Tibial nerve (tissue), 4 donors: ENCODE measurements at regions not wholly inside any gene's neighbourhood (a gene's known extent, or its start where the extent isn't known, plus 50 kb on each side); places are given as distances from the start of the nearest gene placed in this dataset.

Source experiments
- CTCF ChIP-seq, 5 experiments: fragments of 200-600 bp in 3 of 5; fragments of 450-650 bp in 2 of 5; sonication (generic) in 3 of 5; IDR thresholded peaks; one replicate each; pipeline ENCODE4 v1.5.1; 2016 to 2019; ENCODE audit warnings: antibody characterized with exemption in 5 of 5, mild to moderate bottlenecking in 3 of 5, moderate library complexity in 2 of 5
- EP300 ChIP-seq, 2 donors: sonication (generic); formaldehyde crosslinking; IDR thresholded peaks; one replicate each; pipeline ENCODE4 v1.6.1; 2017; ENCODE audit warnings: antibody characterized with exemption in 2 of 2, mild to moderate bottlenecking in 1 of 2
- POLR2A ChIP-seq, 2 donors: fragments of 450-650 bp; IDR thresholded peaks; one replicate each; pipeline ENCODE4 v1.6.1; 2017; ENCODE audit warnings: antibody characterized with exemption in 2 of 2, mild to moderate bottlenecking in 2 of 2, moderate library complexity in 2 of 2

GRCh38 chr4:180394312-180394711, 1848.9 kb upstream of the TENM3 start:
- TF ChIP-seq CTCF (IDR thresholded peaks at IDR 0.05) (no peak), POLR2A (IDR thresholded peaks at IDR 0.05) (no peak), EP300 (IDR thresholded peaks at IDR 0.05) (no peak)
